CD4-positive, alpha-beta T cell treated with Interleukin-17A for 4 hours (primary cell): ENCODE measurements at regions not wholly inside any gene's neighbourhood (a gene's known extent, or its start where the extent isn't known, plus 50 kb on each side); places are given as distances from the start of the nearest gene placed in this dataset.
"Not testable (repeated sequence)": the region's sequence is repeated elsewhere in the genome, so short reads cannot be mapped to it uniquely, and the experiment has no call there.

Source experiments
- DNase-seq: peaks from one replicate; pipeline ENCODE4 v3.0.0-alpha.2; 2020; ENCODE audit warnings: mixed read lengths

GRCh38 chr3:101950985-101951733 lies 101.8 kb downstream of the NFKBIZ start:
- DNase-seq = no peak

GRCh38 chr3:101954361-101954760 lies 105.0 kb downstream of the NFKBIZ start:
- DNase-seq = no peak

GRCh38 chr3:101954936-101955335 lies 105.6 kb downstream of the NFKBIZ start:
- DNase-seq = no peak

- no peak for DNase-seq
Measured at GRCh38 chr3:101962055-101962454, 112.7 kb downstream of the NFKBIZ start.

GRCh38 chr3:101963902-101964362 lies 114.6 kb downstream of the NFKBIZ start:
- DNase-seq = peak; percentile 20

- DNase-seq = no peak
Measured at GRCh38 chr3:101964861-101965260, 115.5 kb downstream of the NFKBIZ start.

GRCh38 chr3:101966226-101966625 lies 116.9 kb downstream of the NFKBIZ start:
- no peak for DNase-seq

GRCh38 chr3:101970212-101970611 lies 120.9 kb downstream of the NFKBIZ start:
- DNase-seq = no peak

- no peak for DNase-seq
Measured at GRCh38 chr3:101970905-101971304, 121.6 kb downstream of the NFKBIZ start.

GRCh38 chr3:101972430-101973162 lies 123.3 kb downstream of the NFKBIZ start:
- no peak for DNase-seq

GRCh38 chr3:101973163-101973505 lies 123.8 kb downstream of the NFKBIZ start:
- no peak for DNase-seq

GRCh38 chr3:101975415-101975814 lies 126.1 kb downstream of the NFKBIZ start:
- DNase-seq = not testable (repeated sequence)

GRCh38 chr3:101976473-101976872 lies 127.2 kb downstream of the NFKBIZ start:
- DNase-seq = no peak

- no peak for DNase-seq
Measured at GRCh38 chr3:101978348-101978747, 129.0 kb downstream of the NFKBIZ start.

- DNase-seq = no peak
Measured at GRCh38 chr3:101979033-101979432, 129.7 kb downstream of the NFKBIZ start.

GRCh38 chr3:101984356-101984755 lies 135.0 kb downstream of the NFKBIZ start:
- no peak for DNase-seq

- no peak for DNase-seq
Measured at GRCh38 chr3:101988596-101988995, 139.3 kb downstream of the NFKBIZ start.

GRCh38 chr3:101989578-101990200 lies 140.4 kb downstream of the NFKBIZ start:
- no peak for DNase-seq

GRCh38 chr3:101992863-101993262 lies 143.5 kb downstream of the NFKBIZ start:
- no peak for DNase-seq

GRCh38 chr3:101994386-101994785 lies 145.1 kb downstream of the NFKBIZ start:
- DNase-seq = no peak

GRCh38 chr3:101995371-101996046 lies 146.2 kb downstream of the NFKBIZ start:
- DNase-seq = no peak

- no peak for DNase-seq
Measured at GRCh38 chr3:101996832-101997231, 147.5 kb downstream of the NFKBIZ start.

GRCh38 chr3:101998256-101998926 lies 149.1 kb downstream of the NFKBIZ start:
- no peak for DNase-seq
